ENCODE measurements at regions not wholly inside any gene's neighbourhood (a gene's known extent, or its start where the extent isn't known, plus 50 kb on each side); places are given as distances from the start of the nearest gene placed in this dataset.

- Histone ChIP-seq H2BK5ac (ENCODE audit: low read length) (no peak overlapping the region), H3K9ac (ENCODE audit: low read length) (no peak overlapping the region), H3K79me1 (ENCODE audit: low read length) (peaks cover 4% of the 10 kb centered on the region), H3K27me3 (ENCODE audit: insufficient read depth, low read length, poor library complexity) (no peaks in the 10 kb centered on the region), H3K18ac (ENCODE audit: low read length) (no peak overlapping the region), H3K23ac (ENCODE audit: low read length) (no peak overlapping the region), H3K36me3 (ENCODE audit: control insufficient read depth, insufficient read depth, low read length) (no peaks in the 10 kb centered on the region), H4K8ac (ENCODE audit: low read depth, low read length) (no peak overlapping the region), H3K4ac (ENCODE audit: low read depth, low read length) (no peak overlapping the region), H3K4me1 (ENCODE audit: control insufficient read depth, low read depth, low read length) (no peaks in the 10 kb centered on the region), H3K4me3 (ENCODE audit: low read length) (no peak overlapping the region), H2AK5ac (ENCODE audit: low read length) (no peak overlapping the region), H3K4me2 (ENCODE audit: low read length) (no peak overlapping the region), H3K79me2 (ENCODE audit: control insufficient read depth, insufficient read depth, low read length) (no peaks in the 10 kb centered on the region), H3K56ac (ENCODE audit: low read length) (no peak overlapping the region), H2BK15ac (replicated peaks; ENCODE audit: low read depth) (no peak overlapping the region), H3K27ac (ENCODE audit: low read depth, low read length) (no peak overlapping the region), H4K5ac (ENCODE audit: low read length) (no peak overlapping the region), H2BK120ac (ENCODE audit: low read depth, low read length) (no peak overlapping the region)
- WGBS (ENCODE audit: extremely low coverage, insufficient coverage, low lambda C conversion rate): no CpG with 5 or more reads among the region's 10 CpGs
- DNase-seq: no peak
These were observed 211.7 kb downstream of the SEC14L1 start for GRCh38 chr17:77352441-77352840.

- Histone ChIP-seq H3K9ac (ENCODE audit: low read length) (no peak overlapping the region), H3K4me2 (ENCODE audit: low read length) (no peak overlapping the region), H3K79me2 (ENCODE audit: control insufficient read depth, insufficient read depth, low read length) (no peaks in the 10 kb centered on the region), H2AK5ac (ENCODE audit: low read length) (no peak overlapping the region), H3K18ac (ENCODE audit: low read length) (no peak overlapping the region), H3K23ac (ENCODE audit: low read length) (no peak overlapping the region), H4K8ac (ENCODE audit: low read depth, low read length) (no peak overlapping the region), H3K4me3 (ENCODE audit: low read length) (no peak overlapping the region), H3K36me3 (ENCODE audit: control insufficient read depth, insufficient read depth, low read length) (no peaks in the 10 kb centered on the region), H3K56ac (ENCODE audit: low read length) (no peak overlapping the region), H3K79me1 (ENCODE audit: low read length) (peaks cover 4% of the 10 kb centered on the region), H2BK120ac (ENCODE audit: low read depth, low read length) (no peak overlapping the region), H3K4ac (ENCODE audit: low read depth, low read length) (no peak overlapping the region), H3K4me1 (ENCODE audit: control insufficient read depth, low read depth, low read length) (no peaks in the 10 kb centered on the region), H2BK15ac (replicated peaks; ENCODE audit: low read depth) (no peak overlapping the region), H3K27me3 (ENCODE audit: insufficient read depth, low read length, poor library complexity) (no peaks in the 10 kb centered on the region), H2BK5ac (ENCODE audit: low read length) (no peak overlapping the region), H3K27ac (ENCODE audit: low read depth, low read length) (no peak overlapping the region), H4K5ac (ENCODE audit: low read length) (no peak overlapping the region)
- WGBS (ENCODE audit: extremely low coverage, insufficient coverage, low lambda C conversion rate): no CpG with 5 or more reads among the region's 6 CpGs
- no peak for DNase-seq
These were observed 212.2 kb downstream of the SEC14L1 start for GRCh38 chr17:77352996-77353395.

- no peak overlapping the region for H3K9ac ChIP-seq (ENCODE audit: low read length)
- no peaks in the 10 kb centered on the region for H3K79me2 ChIP-seq (ENCODE audit: control insufficient read depth, insufficient read depth, low read length)
- H3K4me3 ChIP-seq (ENCODE audit: low read length): no peak overlapping the region
- no peak overlapping the region for H2BK5ac ChIP-seq (ENCODE audit: low read length)
- no peak overlapping the region for H3K18ac ChIP-seq (ENCODE audit: low read length)
- no peak overlapping the region for H3K56ac ChIP-seq (ENCODE audit: low read length)
- H2BK15ac ChIP-seq (replicated peaks; ENCODE audit: low read depth): no peak overlapping the region
- DNase-seq: no peak
- no peak overlapping the region for H3K4me2 ChIP-seq (ENCODE audit: low read length)
- H3K27me3 ChIP-seq (ENCODE audit: insufficient read depth, low read length, poor library complexity): no peaks in the 10 kb centered on the region
- H3K4me1 ChIP-seq (ENCODE audit: control insufficient read depth, low read depth, low read length): no peaks in the 10 kb centered on the region
- H3K23ac ChIP-seq (ENCODE audit: low read length): no peak overlapping the region
- H3K36me3 ChIP-seq (ENCODE audit: control insufficient read depth, insufficient read depth, low read length): no peaks in the 10 kb centered on the region
- H4K5ac ChIP-seq (ENCODE audit: low read length): no peak overlapping the region
- H4K8ac ChIP-seq (ENCODE audit: low read depth, low read length): no peak overlapping the region
- H3K79me1 ChIP-seq (ENCODE audit: low read length): peaks cover 4% of the 10 kb centered on the region
- no CpG with 5 or more reads among the region's 15 CpGs for WGBS (ENCODE audit: extremely low coverage, insufficient coverage, low lambda C conversion rate)
- H2AK5ac ChIP-seq (ENCODE audit: low read length): no peak overlapping the region
- no peak overlapping the region for H3K27ac ChIP-seq (ENCODE audit: low read depth, low read length)
- no peak overlapping the region for H2BK120ac ChIP-seq (ENCODE audit: low read depth, low read length)
- H3K4ac ChIP-seq (ENCODE audit: low read depth, low read length): no peak overlapping the region
These were observed 213.1 kb downstream of the SEC14L1 start for GRCh38 chr17:77353684-77354419.

- DNase-seq: no peak
- H3K4me3 ChIP-seq (ENCODE audit: low read length): no peak overlapping the region
These were observed 213.6 kb downstream of the SEC14L1 start for GRCh38 chr17:77354420-77354669.

GRCh38 chr17:77354670-77355455, 214.1 kb downstream of the SEC14L1 start:
- H3K56ac ChIP-seq (ENCODE audit: low read length): no peak overlapping the region

More at GRCh38 chr17:77354420-77354669, 213.6 kb downstream of the SEC14L1 start:
- no peak overlapping the region for H2BK15ac ChIP-seq (replicated peaks; ENCODE audit: low read depth)
- no peak overlapping the region for H2AK5ac ChIP-seq (ENCODE audit: low read length)
- H3K79me2 ChIP-seq (ENCODE audit: control insufficient read depth, insufficient read depth, low read length): no peaks in the 10 kb centered on the region
- H3K23ac ChIP-seq (ENCODE audit: low read length): no peak overlapping the region
- H3K56ac ChIP-seq (ENCODE audit: low read length): no peak overlapping the region
- H2BK5ac ChIP-seq (ENCODE audit: low read length): no peak overlapping the region
- H3K4me2 ChIP-seq (ENCODE audit: low read length): no peak overlapping the region
- no CpG with 5 or more reads among the region's 5 CpGs for WGBS (ENCODE audit: extremely low coverage, insufficient coverage, low lambda C conversion rate)
- H2BK120ac ChIP-seq (ENCODE audit: low read depth, low read length): no peak overlapping the region
- H3K18ac ChIP-seq (ENCODE audit: low read length): no peak overlapping the region
- H3K27me3 ChIP-seq (ENCODE audit: insufficient read depth, low read length, poor library complexity): no peaks in the 10 kb centered on the region
- H3K4ac ChIP-seq (ENCODE audit: low read depth, low read length): no peak overlapping the region
- no peak overlapping the region for H3K27ac ChIP-seq (ENCODE audit: low read depth, low read length)
- H3K9ac ChIP-seq (ENCODE audit: low read length): no peak overlapping the region
- H4K5ac ChIP-seq (ENCODE audit: low read length): no peak overlapping the region
- H3K79me1 ChIP-seq (ENCODE audit: low read length): peaks cover 4% of the 10 kb centered on the region
- no peaks in the 10 kb centered on the region for H3K36me3 ChIP-seq (ENCODE audit: control insufficient read depth, insufficient read depth, low read length)
- H4K8ac ChIP-seq (ENCODE audit: low read depth, low read length): no peak overlapping the region
- H3K4me1 ChIP-seq (ENCODE audit: control insufficient read depth, low read depth, low read length): no peaks in the 10 kb centered on the region

More at GRCh38 chr17:77354670-77355455, 214.1 kb downstream of the SEC14L1 start:
- Histone ChIP-seq H3K27me3 (ENCODE audit: insufficient read depth, low read length, poor library complexity) (no peaks in the 10 kb centered on the region), H4K5ac (ENCODE audit: low read length) (no peak overlapping the region), H2BK15ac (replicated peaks; ENCODE audit: low read depth) (no peak overlapping the region), H2BK5ac (ENCODE audit: low read length) (no peak overlapping the region), H3K4me2 (ENCODE audit: low read length) (no peak overlapping the region), H2AK5ac (ENCODE audit: low read length) (no peak overlapping the region), H3K79me1 (ENCODE audit: low read length) (peaks cover 4% of the 10 kb centered on the region), H3K27ac (ENCODE audit: low read depth, low read length) (no peak overlapping the region), H3K79me2 (ENCODE audit: control insufficient read depth, insufficient read depth, low read length) (no peaks in the 10 kb centered on the region), H3K4me1 (ENCODE audit: control insufficient read depth, low read depth, low read length) (no peaks in the 10 kb centered on the region), H3K18ac (ENCODE audit: low read length) (no peak overlapping the region), H3K36me3 (ENCODE audit: control insufficient read depth, insufficient read depth, low read length) (no peaks in the 10 kb centered on the region), H3K4ac (ENCODE audit: low read depth, low read length) (no peak overlapping the region), H4K8ac (ENCODE audit: low read depth, low read length) (no peak overlapping the region), H3K23ac (ENCODE audit: low read length) (no peak overlapping the region), H3K4me3 (ENCODE audit: low read length) (no peak overlapping the region), H3K9ac (ENCODE audit: low read length) (no peak overlapping the region), H2BK120ac (ENCODE audit: low read depth, low read length) (no peak overlapping the region)
- no peak for DNase-seq
- WGBS (ENCODE audit: extremely low coverage, insufficient coverage, low lambda C conversion rate): no CpG with 5 or more reads among the region's 25 CpGs

All from mesendoderm (in vitro differentiated cells).